H1 (cell line): ENCODE measurements at regions not wholly inside any gene's neighbourhood (a gene's known extent, or its start where the extent isn't known, plus 50 kb on each side); places are given as distances from the start of the nearest gene placed in this dataset.

Experiments
- CBX5 ChIP-seq: fragments of 300-800, 300-1000 bp; sonication (generic); IDR thresholded peaks from 2 replicates; pipeline ENCODE4 v1.7.1; 2016; ENCODE audit warnings: antibody characterized with exemption, low read length, low read depth
- HDAC2 ChIP-seq, 2 experiments: fragments of 300-600 bp in 1 of 2; sonication (generic) in 1 of 2; IDR thresholded peaks; 2 replicates each; pipeline ENCODE4 v1.6.1; 2011 to 2012; ENCODE audit warnings: low read depth in 2 of 2, low read length in 2 of 2, mild to moderate bottlenecking in 2 of 2, moderate library complexity in 2 of 2, borderline replicate concordance in 1 of 2, inconsistent platforms in 1 of 2
- RBBP5 ChIP-seq: IDR thresholded peaks from 2 replicates; pipeline ENCODE4 v1.7.1; 2012; ENCODE audit warnings: low read depth, mild to moderate bottlenecking, inconsistent platforms, low read length, moderate library complexity, borderline replicate concordance
- SAP30 ChIP-seq: fragments of 300-600 bp; sonication (generic); IDR thresholded peaks from 2 replicates; pipeline ENCODE4 v1.7.1; 2012; ENCODE audit warnings: low read length, moderate library complexity, mild to moderate bottlenecking, inconsistent platforms; ENCODE audit not compliant: insufficient read depth, insufficient replicate concordance
- SIRT6 ChIP-seq: IDR thresholded peaks from one replicate; pipeline ENCODE4 v1.7.1; 2012; ENCODE audit warnings: low read length, inconsistent platforms
- SP4 ChIP-seq: IDR thresholded peaks from 2 replicates; pipeline ENCODE4 v1.6.1; 2012; ENCODE audit warnings: low read length, inconsistent platforms
- USF2 ChIP-seq: IDR thresholded peaks from 2 replicates; pipeline ENCODE4 v1.6.1; 2011; ENCODE audit warnings: low read length, improper control_type of control experiment
- TF ChIP-seq, protein P1 (sequence below): fragments of 300-600 bp; sonication (generic); IDR thresholded peaks from 2 replicates; pipeline ENCODE4 v1.7.1; 2012; ENCODE audit warnings: low read length, moderate library complexity, mild to moderate bottlenecking, inconsistent platforms; ENCODE audit not compliant: insufficient replicate concordance
- TF ChIP-seq, protein P2 (sequence below): IDR thresholded peaks from 2 replicates; pipeline ENCODE4 v1.6.1; 2012; ENCODE audit warnings: inconsistent platforms

GRCh38 chr14:26381405-26381804, 216.4 kb downstream of the NOVA1 start (continued):
- TF ChIP-seq, protein P1, sequence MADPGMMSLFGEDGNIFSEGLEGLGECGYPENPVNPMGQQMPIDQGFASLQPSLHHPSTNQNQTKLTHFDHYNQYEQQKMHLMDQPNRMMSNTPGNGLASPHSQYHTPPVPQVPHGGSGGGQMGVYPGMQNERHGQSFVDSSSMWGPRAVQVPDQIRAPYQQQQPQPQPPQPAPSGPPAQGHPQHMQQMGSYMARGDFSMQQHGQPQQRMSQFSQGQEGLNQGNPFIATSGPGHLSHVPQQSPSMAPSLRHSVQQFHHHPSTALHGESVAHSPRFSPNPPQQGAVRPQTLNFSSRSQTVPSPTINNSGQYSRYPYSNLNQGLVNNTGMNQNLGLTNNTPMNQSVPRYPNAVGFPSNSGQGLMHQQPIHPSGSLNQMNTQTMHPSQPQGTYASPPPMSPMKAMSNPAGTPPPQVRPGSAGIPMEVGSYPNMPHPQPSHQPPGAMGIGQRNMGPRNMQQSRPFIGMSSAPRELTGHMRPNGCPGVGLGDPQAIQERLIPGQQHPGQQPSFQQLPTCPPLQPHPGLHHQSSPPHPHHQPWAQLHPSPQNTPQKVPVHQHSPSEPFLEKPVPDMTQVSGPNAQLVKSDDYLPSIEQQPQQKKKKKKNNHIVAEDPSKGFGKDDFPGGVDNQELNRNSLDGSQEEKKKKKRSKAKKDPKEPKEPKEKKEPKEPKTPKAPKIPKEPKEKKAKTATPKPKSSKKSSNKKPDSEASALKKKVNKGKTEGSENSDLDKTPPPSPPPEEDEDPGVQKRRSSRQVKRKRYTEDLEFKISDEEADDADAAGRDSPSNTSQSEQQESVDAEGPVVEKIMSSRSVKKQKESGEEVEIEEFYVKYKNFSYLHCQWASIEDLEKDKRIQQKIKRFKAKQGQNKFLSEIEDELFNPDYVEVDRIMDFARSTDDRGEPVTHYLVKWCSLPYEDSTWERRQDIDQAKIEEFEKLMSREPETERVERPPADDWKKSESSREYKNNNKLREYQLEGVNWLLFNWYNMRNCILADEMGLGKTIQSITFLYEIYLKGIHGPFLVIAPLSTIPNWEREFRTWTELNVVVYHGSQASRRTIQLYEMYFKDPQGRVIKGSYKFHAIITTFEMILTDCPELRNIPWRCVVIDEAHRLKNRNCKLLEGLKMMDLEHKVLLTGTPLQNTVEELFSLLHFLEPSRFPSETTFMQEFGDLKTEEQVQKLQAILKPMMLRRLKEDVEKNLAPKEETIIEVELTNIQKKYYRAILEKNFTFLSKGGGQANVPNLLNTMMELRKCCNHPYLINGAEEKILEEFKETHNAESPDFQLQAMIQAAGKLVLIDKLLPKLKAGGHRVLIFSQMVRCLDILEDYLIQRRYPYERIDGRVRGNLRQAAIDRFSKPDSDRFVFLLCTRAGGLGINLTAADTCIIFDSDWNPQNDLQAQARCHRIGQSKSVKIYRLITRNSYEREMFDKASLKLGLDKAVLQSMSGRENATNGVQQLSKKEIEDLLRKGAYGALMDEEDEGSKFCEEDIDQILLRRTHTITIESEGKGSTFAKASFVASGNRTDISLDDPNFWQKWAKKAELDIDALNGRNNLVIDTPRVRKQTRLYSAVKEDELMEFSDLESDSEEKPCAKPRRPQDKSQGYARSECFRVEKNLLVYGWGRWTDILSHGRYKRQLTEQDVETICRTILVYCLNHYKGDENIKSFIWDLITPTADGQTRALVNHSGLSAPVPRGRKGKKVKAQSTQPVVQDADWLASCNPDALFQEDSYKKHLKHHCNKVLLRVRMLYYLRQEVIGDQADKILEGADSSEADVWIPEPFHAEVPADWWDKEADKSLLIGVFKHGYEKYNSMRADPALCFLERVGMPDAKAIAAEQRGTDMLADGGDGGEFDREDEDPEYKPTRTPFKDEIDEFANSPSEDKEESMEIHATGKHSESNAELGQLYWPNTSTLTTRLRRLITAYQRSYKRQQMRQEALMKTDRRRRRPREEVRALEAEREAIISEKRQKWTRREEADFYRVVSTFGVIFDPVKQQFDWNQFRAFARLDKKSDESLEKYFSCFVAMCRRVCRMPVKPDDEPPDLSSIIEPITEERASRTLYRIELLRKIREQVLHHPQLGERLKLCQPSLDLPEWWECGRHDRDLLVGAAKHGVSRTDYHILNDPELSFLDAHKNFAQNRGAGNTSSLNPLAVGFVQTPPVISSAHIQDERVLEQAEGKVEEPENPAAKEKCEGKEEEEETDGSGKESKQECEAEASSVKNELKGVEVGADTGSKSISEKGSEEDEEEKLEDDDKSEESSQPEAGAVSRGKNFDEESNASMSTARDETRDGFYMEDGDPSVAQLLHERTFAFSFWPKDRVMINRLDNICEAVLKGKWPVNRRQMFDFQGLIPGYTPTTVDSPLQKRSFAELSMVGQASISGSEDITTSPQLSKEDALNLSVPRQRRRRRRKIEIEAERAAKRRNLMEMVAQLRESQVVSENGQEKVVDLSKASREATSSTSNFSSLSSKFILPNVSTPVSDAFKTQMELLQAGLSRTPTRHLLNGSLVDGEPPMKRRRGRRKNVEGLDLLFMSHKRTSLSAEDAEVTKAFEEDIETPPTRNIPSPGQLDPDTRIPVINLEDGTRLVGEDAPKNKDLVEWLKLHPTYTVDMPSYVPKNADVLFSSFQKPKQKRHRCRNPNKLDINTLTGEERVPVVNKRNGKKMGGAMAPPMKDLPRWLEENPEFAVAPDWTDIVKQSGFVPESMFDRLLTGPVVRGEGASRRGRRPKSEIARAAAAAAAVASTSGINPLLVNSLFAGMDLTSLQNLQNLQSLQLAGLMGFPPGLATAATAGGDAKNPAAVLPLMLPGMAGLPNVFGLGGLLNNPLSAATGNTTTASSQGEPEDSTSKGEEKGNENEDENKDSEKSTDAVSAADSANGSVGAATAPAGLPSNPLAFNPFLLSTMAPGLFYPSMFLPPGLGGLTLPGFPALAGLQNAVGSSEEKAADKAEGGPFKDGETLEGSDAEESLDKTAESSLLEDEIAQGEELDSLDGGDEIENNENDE, result no peak
- TF ChIP-seq SAP30 (no peak), HDAC2 (IDR thresholded peaks at IDR 0.05; ENCODE audit: borderline replicate concordance in 1 of 2, low read depth in 2 of 2, low read length in 2 of 2) (no peak), CBX5 (no peak), SIRT6 (no peak), USF2 (no peak), SP4 (no peak), RBBP5 (no peak)
- TF ChIP-seq, protein P2, sequence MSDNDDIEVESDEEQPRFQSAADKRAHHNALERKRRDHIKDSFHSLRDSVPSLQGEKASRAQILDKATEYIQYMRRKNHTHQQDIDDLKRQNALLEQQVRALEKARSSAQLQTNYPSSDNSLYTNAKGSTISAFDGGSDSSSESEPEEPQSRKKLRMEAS, result no peak
